Urinary bladder (tissue), 3 donors: ENCODE measurements at regions not wholly inside any gene's neighbourhood (a gene's known extent, or its start where the extent isn't known, plus 50 kb on each side); places are given as distances from the start of the nearest gene placed in this dataset.
"Not testable (repeated sequence)": the region's sequence is repeated elsewhere in the genome, so short reads cannot be mapped to it uniquely, and the experiment has no call there.

ENCODE experiments used
- DNase-seq: peaks from one replicate; pipeline ENCODE4 v3.0.0-alpha.2; 2015; ENCODE audit errors: extremely low spot score
- H3K27ac ChIP-seq: one replicate; pipeline ENCODE4 v1.5.1; 2013; ENCODE audit warnings: low read depth, mild to moderate bottlenecking, moderate library complexity
- H3K36me3 ChIP-seq: one replicate; pipeline ENCODE4 v1.6.1; 2013; ENCODE audit warnings: mild to moderate bottlenecking, moderate library complexity; ENCODE audit not compliant: insufficient read depth
- H3K4me1 ChIP-seq: one replicate; pipeline ENCODE4 v1.6.1; 2013; ENCODE audit warnings: mild to moderate bottlenecking, moderate library complexity; ENCODE audit not compliant: insufficient read depth
- H3K4me3 ChIP-seq: one replicate; pipeline ENCODE4 v1.5.1; 2013; ENCODE audit warnings: low read depth, low read length
- WGBS: extraction: QIAGEN DNeasy Blood & Tissue Kit; methylation state at CpG from one replicate; pipeline ENCODE4 v1.1.7; 2013; 5-methylcytosine and 5-hydroxymethylcytosine counted together
- donor health status: healthy with polysubstance abuse.
- donor health status: healthy.

DNA sequence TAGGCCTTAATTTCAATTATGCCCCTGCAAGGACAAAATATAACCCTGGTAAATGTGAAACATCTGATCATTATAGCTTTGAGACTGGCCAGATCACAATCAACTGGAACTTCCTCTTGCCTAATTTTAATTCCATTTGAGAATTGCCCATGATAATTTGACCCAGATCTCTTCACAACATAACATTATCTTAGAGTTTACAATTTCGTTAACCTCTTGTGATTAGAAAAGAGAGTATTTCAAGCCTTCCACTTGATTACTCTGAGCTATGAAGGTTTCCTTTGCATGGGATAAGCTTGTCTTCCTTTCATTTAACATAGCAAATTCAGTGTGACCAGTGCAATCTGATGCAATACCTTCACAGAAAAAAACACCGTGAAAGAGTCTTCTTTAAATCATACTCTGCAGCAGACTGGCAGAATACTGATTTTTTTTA is 143.6 kb downstream of the DUSP6 start:
- Histone ChIP-seq H3K27ac (no peak overlapping the region), H3K4me1 (no peaks in the 10 kb centered on the region), H3K4me3 (no peak overlapping the region), H3K36me3 (no peaks in the 10 kb centered on the region)
- WGBS, result 79% methylated on average over 2 of the region's 2 CpGs
- no peak for DNase-seq

DNA sequence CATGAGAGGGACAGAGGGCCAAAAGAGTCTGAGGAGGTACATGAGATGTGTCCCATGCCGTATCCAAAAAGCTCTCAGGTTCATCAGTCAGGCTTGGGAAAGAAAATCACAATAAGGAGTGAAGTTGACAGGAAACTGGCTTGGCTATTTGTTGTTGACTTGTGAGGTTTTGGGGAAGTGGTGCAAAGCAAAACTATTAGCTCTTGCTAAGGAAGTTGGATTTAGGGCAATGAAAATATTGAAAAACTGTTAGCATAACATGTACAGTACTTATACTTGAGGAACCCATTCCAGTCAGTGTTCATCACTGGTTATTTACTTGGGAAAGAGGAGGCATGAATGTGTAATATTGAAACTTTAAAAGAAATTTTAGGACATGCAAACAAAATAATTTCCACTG is 145.9 kb downstream of the DUSP6 start:
- no peaks in the 10 kb centered on the region for H3K36me3 ChIP-seq
- no peak for DNase-seq
- H3K4me3 ChIP-seq, result no peak overlapping the region
- H3K27ac ChIP-seq, result no peak overlapping the region
- no peaks in the 10 kb centered on the region for H3K4me1 ChIP-seq
- WGBS, result 78% methylated on average over 1 of the region's 1 CpG

DNA sequence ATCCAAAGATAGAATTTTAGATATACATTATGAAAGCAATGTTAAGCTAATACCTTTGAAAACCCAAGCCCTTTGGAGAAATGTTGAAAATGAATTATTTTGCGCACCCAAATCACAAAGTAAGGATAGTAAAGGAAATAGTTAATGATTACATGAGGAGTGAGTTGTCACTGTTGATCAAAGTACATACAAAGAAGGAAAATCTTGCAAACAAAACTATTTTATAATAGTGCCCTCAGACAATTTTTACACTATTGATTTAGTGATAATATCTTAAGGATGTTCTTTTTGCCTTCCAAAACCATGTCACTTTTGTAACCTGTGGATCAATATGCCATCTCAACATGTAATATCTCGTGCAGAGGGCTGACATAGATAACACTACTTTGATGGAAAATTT is 146.8 kb downstream of the DUSP6 start:
- Histone ChIP-seq H3K4me3 (no peak overlapping the region), H3K27ac (no peak overlapping the region), H3K4me1 (no peaks in the 10 kb centered on the region), H3K36me3 (no peaks in the 10 kb centered on the region)
- 97% methylated on average over 2 of the region's 2 CpGs for WGBS
- DNase-seq, result no peak

DNA sequence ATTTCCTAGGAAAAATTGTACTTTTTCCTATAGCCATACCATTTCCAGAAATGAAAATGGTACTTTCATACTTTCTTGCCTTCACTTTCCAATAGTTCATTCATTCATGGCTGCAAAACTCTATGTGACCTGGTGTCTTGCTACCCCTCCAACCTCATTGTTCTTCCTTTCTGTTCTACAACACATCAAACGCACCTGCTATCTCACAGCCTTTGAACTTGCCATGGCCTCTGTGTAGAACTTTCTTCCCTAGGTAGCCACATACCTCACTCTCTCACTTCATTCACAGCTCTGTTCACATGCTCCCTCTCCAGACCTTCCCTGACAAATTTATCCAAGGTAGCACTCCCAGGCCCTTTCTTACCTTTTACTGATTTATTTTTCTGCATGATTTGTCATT is 149.2 kb downstream of the DUSP6 start:
- Histone ChIP-seq H3K4me3 (no peak overlapping the region), H3K27ac (no peak overlapping the region), H3K4me1 (no peaks in the 10 kb centered on the region), H3K36me3 (no peaks in the 10 kb centered on the region)
- WGBS, result 96% methylated on average over 1 of the region's 1 CpG
- no peak for DNase-seq

DNA sequence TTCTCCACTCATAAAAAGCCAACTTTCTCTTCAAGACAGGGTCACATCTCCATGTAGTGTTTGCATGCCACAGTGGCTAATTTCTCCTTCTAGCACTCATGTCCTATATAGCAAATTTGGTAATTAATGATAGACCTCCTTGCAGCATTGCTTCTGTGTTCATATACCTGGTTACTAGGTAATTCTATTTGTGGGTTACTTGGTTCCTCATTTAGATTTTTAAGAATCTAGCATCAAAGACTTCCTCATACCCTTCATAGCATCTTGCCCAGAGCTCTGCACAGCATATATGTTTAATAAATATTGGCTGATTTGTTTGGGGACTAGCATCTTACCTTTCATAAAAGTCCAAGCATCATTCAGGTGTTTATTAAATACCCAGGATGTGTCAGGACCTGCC is 152.1 kb downstream of the DUSP6 start:
- Histone ChIP-seq H3K4me1 (no peaks in the 10 kb centered on the region), H3K36me3 (no peaks in the 10 kb centered on the region), H3K27ac (no peak overlapping the region), H3K4me3 (no peak overlapping the region)
- DNase-seq, result no peak

DNA sequence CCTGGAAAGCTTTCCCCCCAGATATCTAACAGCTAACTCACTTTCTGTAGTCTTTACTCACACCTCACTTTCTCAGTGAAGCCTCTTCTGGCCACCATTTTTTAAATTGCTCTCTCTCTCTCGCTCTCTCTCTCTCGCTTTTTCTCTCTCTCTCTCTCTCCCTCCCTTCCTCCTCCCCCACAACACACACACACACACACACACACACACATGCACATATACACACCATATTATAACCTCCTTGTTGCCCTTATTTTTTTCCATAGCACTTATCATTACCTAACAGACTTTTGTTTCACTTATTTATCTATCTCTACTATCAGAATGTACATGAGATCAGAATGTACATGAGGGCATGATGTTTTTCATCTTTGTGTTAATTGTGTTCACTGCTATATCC is 156.8 kb downstream of the DUSP6 start:
- Histone ChIP-seq H3K36me3 (no peaks in the 10 kb centered on the region), H3K27ac (no peak overlapping the region), H3K4me1 (no peaks in the 10 kb centered on the region), H3K4me3 (no peak overlapping the region)
- WGBS, result 100% methylated on average over 2 of the region's 2 CpGs
- DNase-seq, result no peak

DNA sequence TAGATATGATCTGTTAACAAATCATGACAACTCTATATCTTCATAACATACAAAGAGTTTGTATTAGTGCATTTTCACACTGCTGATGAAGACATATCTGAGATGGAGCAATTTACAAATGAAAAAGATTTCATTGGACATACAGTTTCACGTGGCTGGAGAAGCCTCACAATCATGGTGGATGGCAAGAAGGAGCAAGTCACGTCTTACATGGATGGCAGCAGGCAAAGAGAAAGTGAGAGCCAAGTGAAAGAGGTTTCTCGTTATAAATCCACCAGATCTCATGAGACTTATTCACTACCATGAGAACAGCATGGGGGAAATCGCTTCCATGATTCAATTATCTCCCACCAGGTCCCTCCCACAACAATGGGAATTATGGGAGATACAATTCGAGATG is 157.6 kb downstream of the DUSP6 start:
- 95% methylated on average over 5 of the region's 5 CpGs for WGBS
- Histone ChIP-seq H3K4me1 (no peaks in the 10 kb centered on the region), H3K27ac (no peak overlapping the region), H3K36me3 (no peaks in the 10 kb centered on the region), H3K4me3 (no peak overlapping the region)
- DNase-seq, result no peak

DNA sequence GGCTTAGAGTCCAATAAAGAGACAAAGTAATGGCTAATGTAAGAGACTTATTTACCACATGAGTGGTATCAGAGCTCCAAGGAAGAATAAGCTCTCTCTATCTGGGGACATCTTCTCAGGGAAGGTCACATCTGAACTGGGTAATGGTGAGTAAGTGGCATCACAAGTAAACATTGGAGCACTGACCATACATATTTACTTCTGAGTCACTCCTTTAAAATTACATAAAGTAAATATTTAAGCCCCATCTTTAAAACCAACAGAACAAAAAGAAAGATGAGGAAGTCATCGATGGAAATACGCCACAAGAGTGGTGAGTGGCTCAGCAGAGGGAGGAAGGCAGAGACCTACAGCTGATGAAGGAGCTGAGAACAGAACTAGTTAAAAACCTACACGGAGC is 159.9 kb downstream of the DUSP6 start:
- Histone ChIP-seq H3K4me3 (no peak overlapping the region), H3K27ac (no peak overlapping the region), H3K36me3 (no peaks in the 10 kb centered on the region), H3K4me1 (no peaks in the 10 kb centered on the region)
- WGBS, result 83% methylated on average over 3 of the region's 3 CpGs
- no peak for DNase-seq

DNA sequence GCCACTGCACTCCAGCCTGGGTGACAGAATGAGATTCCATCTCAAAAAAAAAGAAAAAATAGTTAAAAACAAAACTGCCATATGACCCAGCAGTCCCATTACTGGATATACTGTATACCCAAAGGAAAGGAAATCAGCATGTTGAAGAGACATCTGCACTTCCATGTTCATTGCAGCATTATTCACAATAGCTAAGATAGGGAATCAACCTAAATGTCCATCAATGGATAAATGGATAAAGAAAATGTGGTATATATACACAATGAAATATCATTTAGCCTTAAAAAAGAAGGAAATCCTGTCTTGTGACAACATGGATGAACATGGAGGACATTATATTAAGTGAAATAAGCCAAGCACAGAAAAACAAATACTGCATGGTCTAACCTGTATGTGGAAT is 160.7 kb downstream of the DUSP6 start:
- not testable (repeated sequence) for H3K4me3 ChIP-seq, H3K4me1 ChIP-seq, H3K27ac ChIP-seq, H3K36me3 ChIP-seq, DNase-seq

DNA sequence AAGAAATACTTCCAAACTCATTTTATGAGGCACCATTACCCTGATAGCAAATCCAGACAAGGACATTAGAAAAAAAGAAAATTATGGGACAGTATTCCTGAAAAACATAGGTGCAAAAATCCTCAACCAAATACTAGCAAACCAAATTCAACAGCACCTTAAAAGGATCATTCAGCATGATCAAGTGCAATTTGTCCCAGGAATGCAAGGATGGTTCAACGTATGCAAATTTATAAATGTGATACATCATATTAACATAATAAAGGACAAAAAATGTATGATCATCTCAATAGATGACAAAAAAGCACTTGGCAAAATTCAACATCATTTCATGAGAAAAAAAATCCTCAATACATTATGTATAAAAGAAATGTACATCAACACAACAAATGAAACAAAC is 162.9 kb downstream of the DUSP6 start:
- H3K36me3 ChIP-seq, result no peaks in the 10 kb centered on the region

DNA sequence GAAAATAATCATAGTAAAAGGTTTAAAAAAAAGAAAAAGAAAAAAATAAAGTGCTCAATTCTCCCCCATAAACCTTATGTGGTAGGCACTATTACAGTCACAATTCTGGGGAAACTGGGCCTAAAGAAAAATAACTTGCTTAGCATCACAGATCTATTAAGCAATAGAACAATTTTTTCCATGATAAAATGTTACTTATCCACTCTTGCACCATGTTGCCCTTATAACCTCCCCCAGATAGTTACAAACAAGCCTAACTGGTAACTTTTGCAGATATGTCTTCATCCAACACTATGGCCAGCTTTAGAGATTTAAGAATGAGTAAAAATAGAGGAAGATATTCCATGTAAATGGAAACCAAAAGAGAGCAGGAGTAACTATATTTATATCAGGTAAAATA is 164.8 kb downstream of the DUSP6 start:
- Histone ChIP-seq H3K27ac (no peak overlapping the region), H3K36me3 (no peaks in the 10 kb centered on the region), H3K4me3 (no peak overlapping the region), H3K4me1 (no peaks in the 10 kb centered on the region)
- no peak for DNase-seq

More for the DNA sequence above, 162.9 kb downstream of the DUSP6 start:
- H3K4me1 ChIP-seq, result no peaks in the 10 kb centered on the region
- no peak overlapping the region for H3K27ac ChIP-seq
- WGBS, result 93% methylated on average over 1 of the region's 1 CpG
- H3K4me3 ChIP-seq, result no peak overlapping the region
- no peak for DNase-seq

DNA sequence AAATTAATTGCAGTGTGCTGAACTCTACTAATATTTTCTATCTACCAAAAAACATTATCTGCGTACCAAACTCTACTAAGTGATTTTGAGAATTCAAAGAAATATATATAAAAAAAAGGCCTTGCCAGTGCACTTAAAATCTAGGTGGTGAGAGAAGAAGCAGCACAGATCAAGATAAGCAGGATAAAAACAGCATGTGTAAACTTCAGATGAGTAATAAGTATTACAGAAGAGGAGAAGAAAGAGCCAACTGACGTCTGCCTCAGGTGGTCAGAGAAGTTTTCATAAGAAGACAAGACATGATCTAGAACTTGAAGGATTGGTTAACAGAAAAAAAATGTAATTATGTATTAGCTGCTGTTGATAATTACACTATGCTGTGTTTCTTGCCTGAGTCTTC is 166.4 kb downstream of the DUSP6 start:
- 84% methylated on average over 2 of the region's 2 CpGs for WGBS
- no peaks in the 10 kb centered on the region for H3K36me3 ChIP-seq
- H3K4me1 ChIP-seq, result no peaks in the 10 kb centered on the region
- H3K4me3 ChIP-seq, result no peak overlapping the region
- no peak overlapping the region for H3K27ac ChIP-seq
- no peak for DNase-seq

DNA sequence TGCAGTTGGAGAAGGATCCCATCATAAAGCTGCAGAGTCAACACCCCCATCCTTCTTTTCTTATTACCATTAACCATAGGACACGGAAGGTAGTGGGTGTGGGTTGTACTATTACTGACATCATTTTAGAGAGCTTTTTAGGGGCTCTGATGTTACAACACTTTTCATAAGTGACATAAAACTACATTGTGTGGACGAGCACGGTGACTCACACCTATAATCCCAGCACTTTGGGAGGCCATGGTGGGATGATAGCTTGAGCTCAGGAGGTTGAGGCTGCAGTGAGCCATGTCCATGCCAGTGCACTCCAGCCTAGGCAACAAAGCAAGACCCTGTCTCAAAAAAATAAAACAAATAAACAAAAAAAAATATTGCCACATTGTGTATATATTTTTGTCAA is 167.1 kb downstream of the DUSP6 start:
- DNase-seq, result no peak
- H3K4me3 ChIP-seq, result no peak overlapping the region
- no peaks in the 10 kb centered on the region for H3K4me1 ChIP-seq
- WGBS, result 93% methylated on average over 3 of the region's 3 CpGs
- no peak overlapping the region for H3K27ac ChIP-seq
- H3K36me3 ChIP-seq, result no peaks in the 10 kb centered on the region

DNA sequence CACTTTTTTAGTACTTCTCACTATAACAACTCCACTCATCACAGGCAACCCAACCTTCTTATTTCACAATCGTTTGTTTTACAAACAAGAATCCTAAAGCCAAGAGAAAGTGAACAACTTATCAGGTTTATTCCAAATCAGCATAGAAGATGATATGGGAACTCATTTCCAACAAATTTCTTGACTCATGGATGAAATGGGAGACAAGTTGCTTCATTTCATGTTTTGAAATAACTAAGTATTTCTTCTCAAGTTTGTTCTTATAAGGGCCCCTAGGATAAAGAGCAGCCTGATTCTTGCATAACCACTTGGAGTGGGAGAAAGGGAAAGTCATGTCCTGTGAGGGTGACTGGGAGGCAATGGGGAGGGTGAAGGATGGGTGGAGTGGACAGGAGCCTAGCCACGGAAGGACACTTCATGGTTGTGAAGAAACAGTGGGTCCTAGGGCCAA is 168.3 kb downstream of the DUSP6 start:
- 64% methylated on average over 2 of the region's 2 CpGs for WGBS
- DNase-seq, result no peak
- no peak overlapping the region for H3K4me3 ChIP-seq
- no peaks in the 10 kb centered on the region for H3K36me3 ChIP-seq
- H3K27ac ChIP-seq, result no peak overlapping the region
- no peaks in the 10 kb centered on the region for H3K4me1 ChIP-seq

DNA sequence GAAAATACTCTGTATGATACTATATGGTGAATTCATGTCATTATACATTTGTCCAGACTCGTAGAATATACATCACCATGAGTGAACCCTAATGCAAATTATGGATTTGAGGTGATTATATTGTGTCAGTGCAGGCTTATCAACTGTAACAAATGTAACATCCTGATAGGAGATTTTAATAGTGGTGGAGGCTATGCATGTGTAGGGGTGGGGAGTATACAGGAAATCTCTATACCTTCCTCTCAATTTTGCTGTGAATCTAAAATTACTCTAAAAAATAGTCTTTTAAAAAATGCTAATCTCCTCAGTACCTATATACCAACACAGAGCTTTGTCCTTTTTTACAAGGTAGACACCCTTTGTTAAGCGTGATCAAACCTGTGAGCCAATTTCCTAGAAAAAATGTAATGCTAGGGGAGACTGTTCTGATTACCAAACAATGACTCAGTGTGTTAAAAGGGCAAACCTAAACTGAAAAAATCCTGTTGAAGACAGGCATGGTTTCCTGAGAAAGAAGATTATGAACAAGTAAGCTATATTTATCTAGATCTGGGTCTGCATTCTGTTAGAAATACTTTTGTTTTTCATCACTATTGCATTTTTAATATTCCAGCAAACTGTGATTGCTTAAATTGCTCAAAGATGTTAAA is 170.9 kb downstream of the DUSP6 start:
- 79% methylated on average over 2 of the region's 2 CpGs for WGBS
- no peak overlapping the region for H3K4me3 ChIP-seq
- no peak overlapping the region for H3K27ac ChIP-seq
- H3K36me3 ChIP-seq, result no peaks in the 10 kb centered on the region
- peak; percentile 53 for DNase-seq
- no peaks in the 10 kb centered on the region for H3K4me1 ChIP-seq
